ENCODE measurements at regions not wholly inside any gene's neighbourhood (a gene's known extent, or its start where the extent isn't known, plus 50 kb on each side); places are given as distances from the start of the nearest gene placed in this dataset.

GRCh38 chr18:76179257-76179656, 315.8 kb downstream of the ZNF516 start:
- no peak for DNase-seq

- DNase-seq: no peak
These were observed 317.9 kb downstream of the ZNF516 start for GRCh38 chr18:76177160-76177559.

- no peak for DNase-seq
These were observed 320.6 kb downstream of the ZNF516 start for GRCh38 chr18:76174451-76174850.

GRCh38 chr18:76169733-76170132, 325.3 kb downstream of the ZNF516 start:
- DNase-seq: no peak

DNA sequence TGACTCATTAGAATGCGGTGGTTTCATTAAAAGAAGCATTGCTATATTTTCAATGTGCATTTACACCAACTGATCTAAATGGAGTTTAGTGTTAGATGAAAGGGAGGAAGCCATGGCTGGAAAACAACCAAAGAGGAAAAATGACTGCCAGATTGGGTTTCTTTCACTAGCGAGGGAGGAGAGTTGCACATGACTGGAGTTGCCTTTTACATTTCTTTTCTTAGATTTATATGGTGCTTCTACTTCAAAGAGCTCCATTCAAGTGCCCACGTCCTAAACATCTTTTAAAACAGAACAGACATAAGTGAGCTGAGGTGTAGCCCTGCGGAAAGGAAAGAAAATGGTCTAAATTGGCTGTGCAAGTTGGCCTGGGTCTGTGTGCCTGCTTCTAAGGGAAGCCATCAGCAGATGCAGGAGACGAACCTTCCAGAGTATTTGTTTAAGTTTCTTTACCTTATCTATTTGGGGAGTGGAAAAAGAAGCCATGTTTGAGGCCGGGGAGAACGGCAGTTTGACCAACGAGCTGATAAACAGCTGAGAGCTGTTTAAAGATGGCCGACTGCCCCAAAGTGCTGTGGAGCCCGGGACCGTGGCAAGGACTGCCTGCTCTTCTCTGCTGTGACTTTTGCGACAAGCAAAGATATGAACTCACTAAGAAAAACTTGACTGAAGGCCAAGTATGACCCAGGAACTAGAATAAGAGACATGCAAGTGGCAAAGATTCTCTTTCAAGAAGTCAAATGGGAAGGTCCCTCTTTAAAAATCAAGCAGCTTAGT, 327.0 kb downstream of the ZNF516 start:
- no peak for DNase-seq

- DNase-seq: no peak
These were observed 327.6 kb downstream of the ZNF516 start for GRCh38 chr18:76167410-76167809.

- DNase-seq: no peak
These were observed 332.2 kb downstream of the ZNF516 start for GRCh38 chr18:76162886-76163285.

- DNase-seq: no peak
These were observed 333.1 kb downstream of the ZNF516 start for GRCh38 chr18:76161983-76162382.

- DNase-seq: no peak
These were observed 341.4 kb downstream of the ZNF516 start for GRCh38 chr18:76153691-76154090.

DNA sequence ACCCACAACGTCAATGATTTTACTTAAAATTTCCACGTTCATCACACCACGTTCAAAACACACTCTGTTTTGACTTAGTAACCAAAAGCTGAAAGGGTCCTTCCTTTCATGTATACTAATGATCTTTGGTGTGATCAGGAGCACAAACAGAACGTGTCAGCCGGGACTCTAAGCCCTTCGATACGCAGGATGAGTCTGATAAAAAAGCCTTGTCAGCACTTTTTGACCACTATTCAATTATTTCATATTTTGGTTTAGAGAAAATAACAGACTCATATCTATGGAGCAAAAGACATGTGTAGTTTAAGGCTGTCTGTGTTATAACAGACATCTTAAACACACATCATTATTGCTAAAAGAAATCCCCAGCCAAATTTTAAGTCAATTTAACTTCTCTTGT, 345.3 kb downstream of the ZNF516 start:
- no peak for DNase-seq

DNA sequence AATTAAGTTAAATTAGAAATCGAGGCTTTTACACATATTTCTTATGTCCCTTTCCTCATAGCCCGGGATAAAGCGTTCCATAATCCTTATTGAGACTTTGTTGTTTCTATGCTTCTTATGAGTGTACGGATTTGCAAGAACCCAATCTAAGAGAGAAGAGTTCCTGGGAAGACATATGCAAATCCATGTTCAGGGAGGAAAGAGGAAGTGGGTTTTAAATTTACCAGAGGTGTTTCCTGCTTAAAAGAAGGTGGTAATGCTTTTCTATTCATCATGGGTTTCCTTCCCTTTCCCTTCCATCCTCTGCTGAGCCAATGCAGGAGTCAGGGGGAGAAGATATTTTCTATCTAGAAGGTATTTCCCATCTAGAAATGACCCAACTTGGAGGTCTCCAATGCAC, 345.8 kb downstream of the ZNF516 start:
- DNase-seq: no peak

- peak; percentile 33 for DNase-seq
These were observed 349.3 kb downstream of the ZNF516 start for GRCh38 chr18:76145521-76146376.

GRCh38 chr18:76144844-76145243, 350.2 kb downstream of the ZNF516 start:
- DNase-seq: no peak

DNA sequence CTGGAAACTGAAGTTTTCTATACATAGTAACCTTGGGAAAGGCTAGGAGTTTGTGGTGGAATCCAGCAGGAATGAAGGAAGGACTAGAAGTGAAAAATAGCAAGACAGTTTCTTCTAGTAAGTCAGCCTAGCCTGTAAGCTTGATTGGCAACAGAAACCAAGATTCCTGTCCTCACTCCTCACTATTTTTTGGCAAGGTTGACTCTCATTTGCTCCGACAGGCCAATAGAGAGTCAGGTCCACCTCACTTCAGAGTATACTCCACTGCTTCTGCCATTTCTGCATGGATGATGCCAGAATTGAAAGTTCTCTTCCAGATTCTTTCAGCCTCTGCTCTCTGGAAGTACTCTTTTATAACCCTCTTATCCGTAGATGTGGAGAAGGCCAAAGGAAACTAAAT, 352.4 kb downstream of the ZNF516 start:
- DNase-seq: no peak

- no peak for DNase-seq
These were observed 355.2 kb downstream of the ZNF516 start for GRCh38 chr18:76139844-76140243.

- no peak for DNase-seq
These were observed 357.8 kb downstream of the ZNF516 start for GRCh38 chr18:76137216-76137615.

DNA sequence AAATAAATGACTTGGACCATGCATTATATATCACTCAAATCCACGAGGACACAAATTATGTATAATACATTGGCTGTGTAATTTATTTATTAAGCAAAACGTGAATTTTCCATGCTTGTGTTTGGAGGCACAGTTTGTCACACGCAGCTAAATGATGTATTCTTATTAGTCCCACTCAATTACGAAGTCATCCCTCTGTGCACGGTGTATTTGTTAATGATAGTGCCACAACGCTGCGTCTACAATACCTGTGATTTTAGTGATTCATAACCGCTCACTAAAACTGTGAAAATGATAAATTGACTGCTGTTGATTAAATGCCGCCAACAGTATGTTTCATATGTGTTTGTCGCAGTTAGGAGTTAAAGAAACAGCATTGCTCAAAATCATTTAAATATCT, 358.3 kb downstream of the ZNF516 start:
- no peak for DNase-seq

DNA sequence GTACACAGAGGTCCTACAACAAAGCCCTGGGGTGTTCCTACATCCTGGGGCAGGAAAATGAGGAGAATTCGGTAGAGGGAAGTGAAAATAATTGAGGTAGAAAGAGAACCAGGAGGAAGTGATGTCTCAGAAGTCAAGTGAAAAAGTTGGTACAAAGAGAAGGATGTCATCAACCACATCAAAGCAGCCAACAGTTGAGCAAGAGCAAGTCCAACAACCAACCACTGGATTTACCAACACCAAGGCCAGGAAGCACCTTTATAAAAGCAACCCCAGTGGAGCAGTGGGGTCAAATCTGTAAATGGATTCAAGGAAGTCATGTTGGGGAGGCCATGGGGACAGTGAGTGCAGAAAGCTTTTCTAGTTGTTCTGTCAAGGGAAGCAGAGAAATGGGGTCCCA, 360.4 kb downstream of the ZNF516 start:
- DNase-seq: no peak

DNA sequence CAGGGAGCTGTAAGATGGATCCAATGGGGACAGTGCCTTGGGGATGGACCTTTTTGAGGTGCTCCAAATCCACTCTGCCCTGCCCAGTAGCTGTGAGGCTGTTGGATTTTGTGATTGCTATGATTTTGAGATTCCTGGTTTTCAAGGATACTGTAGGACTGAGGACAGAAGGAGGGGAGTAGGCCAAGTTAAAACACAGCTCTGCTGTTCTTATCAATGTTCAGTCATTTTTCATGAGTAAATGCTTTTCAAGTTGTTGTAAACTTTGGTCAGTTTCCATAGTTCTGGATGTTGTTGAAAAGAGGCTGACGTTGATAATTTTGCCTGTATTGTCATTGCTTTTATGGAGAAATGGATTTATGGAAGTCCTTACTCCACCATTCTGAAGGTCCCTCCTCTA, 361.2 kb downstream of the ZNF516 start:
- no peak for DNase-seq

- DNase-seq: no peak
These were observed 363.3 kb downstream of the ZNF516 start for GRCh38 chr18:76131738-76132137.

DNA sequence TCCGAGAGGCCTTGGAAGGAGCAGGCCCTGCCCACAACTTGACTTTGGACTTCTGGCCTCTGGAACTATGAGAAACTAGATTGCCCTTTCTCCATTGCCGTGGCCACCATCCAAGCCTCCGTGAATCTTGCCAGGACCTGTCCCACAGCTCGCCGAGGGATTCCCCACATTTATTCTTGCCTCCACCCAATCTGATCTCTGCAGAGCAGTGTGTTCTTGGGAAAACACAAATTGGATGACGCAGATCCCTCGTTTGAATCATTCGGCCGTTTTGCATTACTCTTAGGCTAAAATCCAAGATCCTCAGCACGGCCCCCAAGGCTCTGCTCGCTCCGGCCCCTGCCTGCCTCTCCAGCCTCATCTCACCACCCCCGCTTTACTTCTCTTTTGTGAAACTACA, 364.2 kb downstream of the ZNF516 start:
- DNase-seq: no peak

DNA sequence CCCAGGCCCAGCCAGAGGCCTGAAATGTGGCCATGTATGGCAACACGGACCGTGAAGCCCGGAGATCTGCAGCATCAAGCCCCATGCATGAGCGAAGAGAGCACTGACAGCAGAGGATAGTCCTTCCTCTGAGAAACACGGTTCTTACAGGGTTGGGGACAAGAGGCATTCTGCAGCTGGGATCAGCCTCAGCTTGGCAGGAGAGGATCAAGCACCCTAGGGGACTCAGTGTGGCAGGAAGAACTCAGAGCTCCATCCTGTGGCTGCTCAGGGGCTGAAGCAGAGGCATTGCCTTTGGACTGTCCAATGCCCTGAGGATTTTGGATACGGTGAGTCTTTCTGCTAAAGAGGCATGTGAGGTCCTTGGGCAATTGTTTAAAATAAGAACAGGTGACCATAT, 368.7 kb downstream of the ZNF516 start:
- DNase-seq: peak; percentile 62

DNA sequence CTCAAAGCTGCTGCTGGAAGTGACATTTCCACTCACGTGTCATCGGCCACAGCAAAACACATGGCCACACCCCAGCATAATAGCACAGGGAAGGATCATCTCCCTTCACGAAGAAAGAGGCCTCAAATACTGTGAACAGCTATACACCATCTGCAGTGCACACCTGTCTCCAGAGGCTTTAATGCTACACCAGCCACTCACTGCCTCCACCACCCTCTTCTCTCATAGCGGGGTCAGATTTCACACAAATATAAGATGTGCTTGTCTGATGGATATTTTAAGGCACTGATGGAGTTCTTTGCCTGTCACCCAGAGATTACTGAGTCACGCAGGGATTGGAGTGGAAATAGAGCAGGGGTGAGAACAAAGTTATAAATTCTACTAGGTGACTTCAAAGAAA, 374.0 kb downstream of the ZNF516 start:
- no peak for DNase-seq

- DNase-seq: no peak
These were observed 379.5 kb downstream of the ZNF516 start for GRCh38 chr18:76115580-76115979.
